CD8-positive, alpha-beta memory T cell (primary cell): ENCODE measurements at regions not wholly inside any gene's neighbourhood (a gene's known extent, or its start where the extent isn't known, plus 50 kb on each side); places are given as distances from the start of the nearest gene placed in this dataset.
A peak's percentile ranks its signal among the peaks of the same experiment; 100 is the strongest.
"Not testable (repeated sequence)": the region's sequence is repeated elsewhere in the genome, so short reads cannot be mapped to it uniquely, and the experiment has no call there.

ENCODE experiments used
- CTCF ChIA-PET: fragments of 350-600 bp; sonication (Branson Sonifier 250); formaldehyde crosslinking; loops from one replicate; lab custom pipeline; 2021; ENCODE audit warnings: antibody characterized with exemption; lab: Charles Lee
- POLR2A ChIA-PET: fragments of 350-600 bp; sonication (Branson Sonifier 250); formaldehyde crosslinking; loops from one replicate; lab custom pipeline; 2021; ENCODE audit warnings: antibody characterized with exemption; lab: Charles Lee
- DNase-seq, 5 donors: peaks; one replicate each; pipeline versions ENCODE4 v3.0.0 to v3.0.0-alpha.2; 2020 to 2022; ENCODE audit warnings: mixed read lengths in 1 of 5
- H3K27ac ChIP-seq: one replicate; pipeline ENCODE4 v1.7.0; 2013; ENCODE audit warnings: low read depth, mild to moderate bottlenecking, low read length, moderate library complexity
- H3K27me3 ChIP-seq: 2 replicates; pipeline ENCODE4 v1.7.0; 2013; ENCODE audit warnings: low read length, mild to moderate bottlenecking; ENCODE audit not compliant: insufficient read depth, poor library complexity, severe bottlenecking
- H3K36me3 ChIP-seq: 2 replicates; pipeline ENCODE4 v1.7.0; 2013; ENCODE audit warnings: mild to moderate bottlenecking, low read length, moderate library complexity; ENCODE audit not compliant: insufficient read depth
- H3K4me1 ChIP-seq: 2 replicates; pipeline ENCODE4 v1.7.0; 2013; ENCODE audit warnings: mild to moderate bottlenecking, low read length, moderate library complexity; ENCODE audit not compliant: insufficient read depth
- H3K4me3 ChIP-seq: 2 replicates; pipeline ENCODE4 v1.7.0; 2013; ENCODE audit warnings: mild to moderate bottlenecking, low read length
- H3K9me3 ChIP-seq: 2 replicates; pipeline ENCODE4 v1.7.0; 2013; ENCODE audit warnings: mild to moderate bottlenecking, low read length
- H3K27ac Mint-ChIP-seq, 8 donors: one replicate each; pipeline ENCODE4 v1.8.0; 2020 to 2021; ENCODE audit warnings: mixed read lengths in 8 of 8, mild to moderate bottlenecking in 6 of 8, inconsistent platforms in 3 of 8, moderate library complexity in 3 of 8
- H3K27me3 Mint-ChIP-seq, 2 donors: one replicate each; pipeline ENCODE4 v1.8.0; 2020 to 2021; ENCODE audit warnings: mixed read lengths in 2 of 2, mild to moderate bottlenecking in 1 of 2, moderate library complexity in 1 of 2
- H3K36me3 Mint-ChIP-seq, 3 donors: one replicate each; pipeline ENCODE4 v1.8.0; 2020 to 2021; ENCODE audit warnings: mixed read lengths in 3 of 3, inconsistent platforms in 1 of 3, mild to moderate bottlenecking in 1 of 3
- H3K4me1 Mint-ChIP-seq, 3 donors: one replicate each; pipeline ENCODE4 v1.8.0; 2020 to 2021; ENCODE audit warnings: mixed read lengths in 3 of 3, inconsistent platforms in 1 of 3, mild to moderate bottlenecking in 1 of 3
- H3K4me3 Mint-ChIP-seq, 7 donors: one replicate each; pipeline ENCODE4 v1.8.0; 2020 to 2021; ENCODE audit warnings: mixed read lengths in 7 of 7, mild to moderate bottlenecking in 6 of 7, moderate library complexity in 4 of 7, inconsistent platforms in 2 of 7
- H3K9me3 Mint-ChIP-seq, 5 donors: one replicate each; pipeline ENCODE4 v1.8.0; 2020 to 2022; ENCODE audit warnings: mixed read lengths in 5 of 5, mild to moderate bottlenecking in 3 of 5, moderate library complexity in 2 of 5, inconsistent platforms in 1 of 5

DNA sequence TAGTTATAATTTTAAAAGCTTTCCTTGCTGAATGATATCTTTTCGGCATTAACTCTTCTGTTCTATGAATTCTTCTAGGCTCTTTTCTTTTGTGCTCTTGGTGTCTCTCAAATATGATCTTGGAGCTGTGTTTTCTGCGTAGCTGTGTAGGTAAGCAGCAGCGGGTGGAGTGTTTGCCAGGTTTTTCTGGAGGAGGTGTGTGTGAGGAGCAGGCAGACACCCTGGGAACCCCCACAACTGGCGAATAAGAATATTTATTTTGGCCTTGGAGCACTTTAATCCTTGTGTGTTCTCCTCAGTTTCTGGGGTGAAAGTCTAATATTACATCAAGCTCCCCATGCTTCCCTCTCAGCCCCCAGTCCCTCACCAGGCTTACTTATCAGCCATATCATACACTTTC lies 232.0 kb upstream of the FANCL start:
- DNase-seq = no peak
- Mint-ChIP-seq H3K36me3 (no peaks in the 10 kb centered on the region), H3K27ac (no peak overlapping the region), H3K27me3 (no peaks in the 10 kb centered on the region), H3K4me1 (no peaks in the 10 kb centered on the region), H3K4me3 (no peak overlapping the region), H3K9me3 (no peaks in the 10 kb centered on the region)
- ChIA-PET POLR2A (no interaction called here), CTCF (no interaction called here)
- Histone ChIP-seq H3K9me3 (no peaks in the 10 kb centered on the region), H3K36me3 (no peaks in the 10 kb centered on the region), H3K4me1 (no peaks in the 10 kb centered on the region), H3K27ac (no peak overlapping the region), H3K27me3 (no peaks in the 10 kb centered on the region), H3K4me3 (no peak overlapping the region)

DNA sequence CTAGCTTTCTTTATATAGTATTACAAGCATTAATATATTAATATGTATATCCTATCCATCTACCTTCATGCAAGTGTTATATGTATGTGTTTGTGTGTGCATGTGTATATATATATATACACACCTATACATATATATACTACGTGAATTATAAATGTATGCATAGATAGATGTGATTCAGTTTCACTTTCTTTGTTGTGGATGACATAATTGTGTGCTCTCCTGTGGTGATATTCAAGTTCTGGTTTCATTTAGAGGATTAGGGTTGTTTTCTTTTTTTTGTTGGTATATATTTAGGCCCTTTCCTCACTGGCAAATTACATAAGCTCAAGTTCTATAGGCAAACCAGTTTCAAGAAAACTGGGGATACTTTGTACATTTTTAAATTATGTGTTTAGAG lies 225.7 kb upstream of the FANCL start:
- DNase-seq = no peak
- Mint-ChIP-seq H3K4me3 (no peak overlapping the region), H3K27ac (no peak overlapping the region), H3K36me3 (no peaks in the 10 kb centered on the region), H3K4me1 (peaks cover 2 to 7% (median 4%) of the 10 kb centered on the region in 3 donors), H3K9me3 (peaks cover 0 to 2% (median 0%) of the 10 kb centered on the region in 5 donors), H3K27me3 (no peaks in the 10 kb centered on the region)
- Histone ChIP-seq H3K9me3 (no peaks in the 10 kb centered on the region), H3K36me3 (no peaks in the 10 kb centered on the region), H3K4me1 (no peaks in the 10 kb centered on the region), H3K27ac (no peak overlapping the region), H3K4me3 (no peak overlapping the region), H3K27me3 (no peaks in the 10 kb centered on the region)
- ChIA-PET POLR2A (no interaction called here), CTCF (no interaction called here)

DNA sequence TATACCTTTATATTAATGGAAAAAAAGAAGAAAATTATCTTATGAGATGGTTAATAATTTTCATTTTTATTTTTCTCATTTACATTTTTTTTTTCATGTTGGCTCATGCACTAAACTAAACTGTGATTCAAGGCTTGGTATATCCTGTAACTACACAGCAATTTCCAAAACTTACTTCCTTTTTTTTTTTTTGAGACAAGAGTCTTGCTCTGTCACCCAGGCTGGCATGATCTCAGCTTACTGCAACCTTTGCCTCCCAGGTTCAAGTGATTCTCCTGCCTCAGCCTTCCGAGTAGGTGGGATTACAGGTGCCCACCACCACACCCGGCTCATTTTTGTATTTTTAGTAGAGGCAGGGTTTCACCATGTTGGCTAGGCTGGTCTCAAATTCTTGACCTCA lies 224.9 kb upstream of the FANCL start:
- H3K27me3 ChIP-seq, H3K36me3 Mint-ChIP-seq, H3K9me3 ChIP-seq, H3K27ac Mint-ChIP-seq, H3K4me3 Mint-ChIP-seq, POLR2A ChIA-PET, H3K4me1 Mint-ChIP-seq, CTCF ChIA-PET, H3K4me3 ChIP-seq, H3K36me3 ChIP-seq, H3K27ac ChIP-seq, H3K9me3 Mint-ChIP-seq, H3K4me1 ChIP-seq, H3K27me3 Mint-ChIP-seq, DNase-seq: not testable (repeated sequence)

DNA sequence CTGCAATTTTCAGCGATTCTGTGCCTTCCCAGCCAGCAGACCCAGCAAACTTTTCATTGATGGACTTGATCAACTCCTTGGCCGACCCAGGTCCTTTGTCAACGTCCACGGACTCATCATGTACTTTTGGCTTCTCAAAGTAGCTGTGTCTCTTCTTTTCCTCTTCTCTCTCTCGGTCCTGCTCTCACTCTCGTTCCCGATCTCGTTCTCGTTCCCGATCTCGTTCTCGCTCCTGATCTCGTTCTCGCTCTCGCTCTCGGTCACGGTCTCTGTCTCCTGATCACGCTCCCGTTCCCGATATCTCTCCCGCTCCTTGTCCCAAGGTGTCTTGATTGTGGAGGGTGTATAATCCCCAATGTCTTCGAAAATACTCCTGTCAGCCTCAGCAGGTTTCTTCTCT lies 219.5 kb upstream of the FANCL start:
- CTCF ChIA-PET = no interaction called here
- DNase-seq = no peak
- Histone ChIP-seq H3K9me3 (no peaks in the 10 kb centered on the region), H3K4me3 (no peak overlapping the region), H3K36me3 (no peaks in the 10 kb centered on the region), H3K27me3 (no peaks in the 10 kb centered on the region), H3K27ac (no peak overlapping the region), H3K4me1 (no peaks in the 10 kb centered on the region)
- no peak overlapping the region for H3K4me3 Mint-ChIP-seq
- H3K4me1 Mint-ChIP-seq = no peaks in the 10 kb centered on the region
- peaks cover 0 to 2% (median 0%) of the 10 kb centered on the region in 5 donors for H3K9me3 Mint-ChIP-seq
- H3K27me3 Mint-ChIP-seq = peaks cover 0 to 5% of the 10 kb centered on the region in 2 donors
- no peaks in the 10 kb centered on the region for H3K36me3 Mint-ChIP-seq
- POLR2A ChIA-PET = no interaction called here
- H3K27ac Mint-ChIP-seq = no peak overlapping the region

DNA sequence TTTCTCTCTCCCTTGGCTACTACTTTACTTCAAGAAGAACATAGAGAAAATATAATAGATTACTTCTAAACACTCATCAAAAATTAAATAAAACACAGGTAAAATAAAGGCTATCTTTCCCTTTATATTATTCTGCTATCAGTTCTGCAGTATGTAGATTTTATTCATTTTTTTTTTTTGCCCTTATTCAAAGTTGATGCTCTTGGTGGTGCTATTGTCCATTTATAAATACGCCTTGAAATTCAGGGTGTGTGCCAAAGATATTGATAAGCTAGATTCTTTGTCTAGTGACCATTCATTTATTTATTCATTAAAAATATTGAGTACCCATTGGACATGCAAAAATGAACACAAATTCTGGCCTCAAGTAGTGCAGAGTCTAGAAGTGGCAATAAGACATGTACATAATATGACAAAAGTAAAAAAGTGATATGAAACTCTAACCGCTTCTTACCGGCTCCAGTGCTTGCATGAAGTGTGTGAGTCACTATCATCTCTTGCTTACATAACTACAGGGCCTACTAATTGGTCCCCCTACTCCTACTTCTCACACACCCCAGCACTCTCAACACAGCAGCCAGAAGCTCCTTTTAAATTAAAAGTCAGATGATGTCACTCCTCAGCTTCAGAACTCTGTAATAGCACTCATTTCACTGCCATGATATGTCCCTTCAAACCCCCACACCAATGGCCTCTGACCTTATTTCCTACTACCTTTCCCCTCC lies 208.3 kb upstream of the FANCL start:
- Histone ChIP-seq H3K27me3 (no peaks in the 10 kb centered on the region), H3K4me1 (no peaks in the 10 kb centered on the region), H3K27ac (no peak overlapping the region), H3K4me3 (no peak overlapping the region), H3K36me3 (no peaks in the 10 kb centered on the region), H3K9me3 (no peaks in the 10 kb centered on the region)
- CTCF ChIA-PET = no interaction called here
- H3K27ac Mint-ChIP-seq = no peak overlapping the region
- no peaks in the 10 kb centered on the region for H3K9me3 Mint-ChIP-seq
- H3K36me3 Mint-ChIP-seq = no peaks in the 10 kb centered on the region
- no peak for DNase-seq
- H3K4me3 Mint-ChIP-seq = no peak overlapping the region
- peaks cover 3 to 5% of the 10 kb centered on the region in 2 donors for H3K27me3 Mint-ChIP-seq
- POLR2A ChIA-PET = no interaction called here
- no peaks in the 10 kb centered on the region for H3K4me1 Mint-ChIP-seq

DNA sequence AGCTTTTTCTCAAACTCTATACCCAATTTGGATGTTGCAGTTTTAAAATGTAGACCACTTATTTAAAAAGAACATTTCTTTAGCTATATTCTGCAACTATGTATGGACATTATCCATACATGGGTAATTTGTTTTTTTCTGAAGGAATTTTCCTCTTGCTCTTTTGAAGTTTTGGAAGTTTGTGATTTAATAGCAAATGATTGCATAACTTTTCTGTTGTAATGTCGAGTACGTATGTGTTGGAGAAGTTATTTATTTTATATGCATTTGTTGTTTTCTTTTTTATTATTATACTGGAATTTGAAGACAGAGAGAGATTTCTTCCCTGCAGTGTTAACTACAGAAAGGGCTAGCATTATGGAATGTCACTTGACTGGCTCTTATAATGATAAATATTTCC lies 207.7 kb upstream of the FANCL start:
- POLR2A ChIA-PET = no interaction called here
- Mint-ChIP-seq H3K9me3 (peaks cover 0 to 2% (median 0%) of the 10 kb centered on the region in 5 donors), H3K27me3 (peaks cover 5 to 6% of the 10 kb centered on the region in 2 donors), H3K4me1 (no peaks in the 10 kb centered on the region), H3K4me3 (no peak overlapping the region), H3K36me3 (no peaks in the 10 kb centered on the region), H3K27ac (no peak overlapping the region)
- Histone ChIP-seq H3K36me3 (no peaks in the 10 kb centered on the region), H3K27me3 (no peaks in the 10 kb centered on the region), H3K4me1 (no peaks in the 10 kb centered on the region), H3K27ac (no peak overlapping the region), H3K4me3 (no peak overlapping the region), H3K9me3 (no peaks in the 10 kb centered on the region)
- no peak for DNase-seq
- CTCF ChIA-PET = no interaction called here

DNA sequence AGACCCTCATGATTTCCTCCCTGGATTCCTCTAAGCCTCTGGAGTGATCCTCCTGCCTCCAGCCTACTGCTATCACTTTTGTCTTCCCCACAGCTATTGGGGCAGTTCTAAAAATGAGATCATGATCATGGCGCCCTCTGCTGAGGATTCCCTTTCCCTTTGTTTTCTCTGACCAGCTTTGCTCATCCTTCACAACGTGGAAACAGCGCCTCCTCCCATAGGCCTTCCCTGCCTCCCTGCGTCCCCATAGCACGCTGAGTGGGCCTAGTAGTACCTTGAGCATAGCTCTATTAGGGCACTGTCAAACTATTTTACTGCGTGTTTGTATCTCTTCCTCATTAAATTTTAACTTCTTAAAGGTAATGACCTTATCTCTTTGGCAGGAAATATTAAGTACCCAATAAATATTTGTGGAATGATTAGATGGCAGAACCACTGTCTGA lies 207.0 kb upstream of the FANCL start:
- peak in 1 of 5 donors; percentile 2 for DNase-seq
- CTCF ChIA-PET = no interaction called here
- no peaks in the 10 kb centered on the region for H3K4me1 ChIP-seq
- no peak overlapping the region for H3K27ac Mint-ChIP-seq
- peaks cover 0 to 2% (median 0%) of the 10 kb centered on the region in 5 donors for H3K9me3 Mint-ChIP-seq
- POLR2A ChIA-PET = no interaction called here
- H3K27me3 ChIP-seq = no peaks in the 10 kb centered on the region
- no peak overlapping the region for H3K27ac ChIP-seq
- no peaks in the 10 kb centered on the region for H3K9me3 ChIP-seq
- H3K27me3 Mint-ChIP-seq = peaks cover 5 to 6% of the 10 kb centered on the region in 2 donors
- no peak overlapping the region for H3K4me3 ChIP-seq
- no peaks in the 10 kb centered on the region for H3K36me3 Mint-ChIP-seq
- no peaks in the 10 kb centered on the region for H3K36me3 ChIP-seq
- no peak overlapping the region for H3K4me3 Mint-ChIP-seq
- H3K4me1 Mint-ChIP-seq = no peaks in the 10 kb centered on the region

DNA sequence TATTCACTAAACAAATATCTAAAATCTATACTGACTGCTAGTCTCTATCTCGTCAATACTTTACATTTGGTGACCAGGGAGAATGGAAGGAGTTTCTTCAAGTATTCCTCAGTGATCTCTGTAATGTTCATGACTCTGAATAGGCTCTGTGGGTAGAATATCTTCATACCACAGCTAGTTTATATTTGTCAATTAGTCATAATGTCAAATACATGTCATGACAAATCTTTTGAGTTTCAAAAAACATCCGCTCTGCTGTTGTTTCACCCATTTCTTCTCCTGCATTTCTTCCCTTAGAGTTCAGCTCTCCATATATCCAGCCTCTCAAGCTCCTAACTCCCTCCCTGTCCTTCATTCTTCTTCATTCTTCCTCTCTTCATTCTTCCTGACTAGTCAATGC lies 206.5 kb upstream of the FANCL start:
- POLR2A ChIA-PET = no interaction called here
- H3K27me3 ChIP-seq = no peaks in the 10 kb centered on the region
- H3K4me3 ChIP-seq = no peak overlapping the region
- CTCF ChIA-PET = no interaction called here
- Mint-ChIP-seq H3K4me1 (no peaks in the 10 kb centered on the region), H3K9me3 (peaks cover 0 to 2% (median 0%) of the 10 kb centered on the region in 5 donors), H3K36me3 (no peaks in the 10 kb centered on the region), H3K27me3 (peaks cover 5 to 6% of the 10 kb centered on the region in 2 donors), H3K27ac (no peak overlapping the region), H3K4me3 (no peak overlapping the region)
- H3K9me3 ChIP-seq = no peaks in the 10 kb centered on the region
- H3K27ac ChIP-seq = no peak overlapping the region
- DNase-seq = no peak
- no peaks in the 10 kb centered on the region for H3K36me3 ChIP-seq
- H3K4me1 ChIP-seq = no peaks in the 10 kb centered on the region
